ENCODE measurements at regions not wholly inside any gene's neighbourhood (a gene's known extent, or its start where the extent isn't known, plus 50 kb on each side); places are given as distances from the start of the nearest gene placed in this dataset.

DNA sequence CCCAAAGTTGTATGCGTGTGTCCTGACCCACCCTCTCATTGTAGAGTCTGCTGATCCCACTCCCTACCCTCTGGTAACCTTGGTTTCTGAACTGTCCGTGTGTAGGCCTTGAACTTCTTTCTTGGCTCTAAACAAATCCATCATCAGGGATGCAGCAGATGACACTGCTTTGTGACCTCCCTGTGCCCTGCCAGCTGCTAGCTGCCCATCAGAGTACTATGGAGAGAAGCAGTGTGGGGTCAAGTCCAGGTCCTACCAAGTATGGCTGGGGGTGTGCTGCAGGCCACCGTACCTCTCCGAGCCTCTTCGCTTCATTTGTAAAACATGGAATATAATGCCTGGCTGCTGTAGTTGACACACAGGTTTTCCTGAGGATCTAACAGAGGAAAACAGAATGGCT is 183.5 kb upstream of the RBPJ start:
- H3K79me1 ChIP-seq (ENCODE audit: low read length): no peaks in the 10 kb centered on the region
- no peaks in the 10 kb centered on the region for H3K79me2 ChIP-seq (ENCODE audit: control insufficient read depth, insufficient read depth, low read length, poor library complexity)

DNA sequence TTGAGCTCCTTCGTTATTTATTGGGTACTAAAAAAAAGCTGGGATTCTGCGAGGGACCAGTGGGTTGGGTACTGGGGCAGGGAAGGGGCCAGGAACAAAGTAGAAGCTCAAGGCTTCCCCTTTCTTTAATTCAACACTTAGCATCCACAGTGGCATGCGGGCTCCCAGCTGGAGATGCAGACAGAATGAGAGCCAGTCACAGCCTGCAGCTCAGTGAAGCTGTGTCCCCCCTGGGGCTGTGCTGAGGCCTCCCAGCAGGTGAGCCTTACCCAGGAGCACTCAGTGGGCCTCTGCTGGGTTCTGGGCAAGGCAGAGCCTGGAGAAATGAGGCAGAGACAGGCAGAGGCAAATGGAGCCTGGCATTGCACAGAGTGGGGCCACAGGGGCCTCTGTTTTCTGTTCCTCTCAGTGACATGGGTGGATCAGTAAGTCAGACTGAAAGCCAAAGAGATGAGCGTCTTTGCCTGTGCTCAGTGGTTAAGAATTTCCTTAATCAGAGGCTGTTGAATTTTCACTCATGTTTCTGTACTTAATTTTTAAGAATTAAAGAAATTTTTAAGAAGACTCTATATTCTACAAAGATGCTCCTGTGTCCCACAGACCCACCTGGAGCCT is 181.4 kb upstream of the RBPJ start:
- Histone ChIP-seq H3K27me3 (ENCODE audit: insufficient read depth, low read length) (no peaks in the 10 kb centered on the region), H3K79me2 (ENCODE audit: control insufficient read depth, insufficient read depth, low read length, poor library complexity) (no peaks in the 10 kb centered on the region), H3K4ac (ENCODE audit: low read depth, low read length) (no peak overlapping the region), H2AK5ac (ENCODE audit: low read length) (no peak overlapping the region), H4K8ac (ENCODE audit: low read depth, low read length) (no peak overlapping the region), H4K12ac (ENCODE audit: low read depth, low read length) (no peak overlapping the region), H4K91ac (ENCODE audit: low read depth, low read length) (no peak overlapping the region), H3K18ac (ENCODE audit: low read length) (no peak overlapping the region), H3K14ac (ENCODE audit: low read length) (no peak overlapping the region), H3K4me1 (ENCODE audit: control insufficient read depth in 1 of 2, insufficient read depth in 2 of 2, low read length in 2 of 2) (peaks cover 0 to 5% of the 10 kb centered on the region in 2 experiments), H3K4me3 (ENCODE audit: low read depth, low read length) (no peak overlapping the region), H2BK5ac (ENCODE audit: low read depth, low read length, poor library complexity) (no peak overlapping the region), H3K36me3 (ENCODE audit: control insufficient read depth in 1 of 2, insufficient read depth in 2 of 2, low read length in 2 of 2) (no peaks in the 10 kb centered on the region), H2BK12ac (ENCODE audit: low read length) (no peak overlapping the region), H3K27ac (ENCODE audit: low read depth, low read length) (no peak overlapping the region), H3K9ac (ENCODE audit: low read length) (no peak overlapping the region), H2BK120ac (ENCODE audit: insufficient read depth, low read length, poor library complexity) (no peak overlapping the region), H3K23ac (ENCODE audit: low read length) (no peak overlapping the region), H3K79me1 (ENCODE audit: low read length) (no peaks in the 10 kb centered on the region), H2AFZ (ENCODE audit: insufficient read depth, low read length, poor library complexity) (no peak overlapping the region), H3K4me2 (ENCODE audit: low read length) (no peak overlapping the region), H3K9me3 (ENCODE audit: insufficient read depth, low read depth, low read length) (no peaks in the 10 kb centered on the region)
- no CpG with 5 or more reads among the region's 4 CpGs for WGBS (ENCODE audit: extremely low coverage, insufficient coverage, insufficient read length)
- no peak for DNase-seq

More for the DNA sequence above, 183.5 kb upstream of the RBPJ start:
- Histone ChIP-seq H3K36me3 (ENCODE audit: control insufficient read depth in 1 of 2, insufficient read depth in 2 of 2, low read length in 2 of 2) (no peaks in the 10 kb centered on the region), H2BK12ac (ENCODE audit: low read length) (no peak overlapping the region), H2BK120ac (ENCODE audit: insufficient read depth, low read length, poor library complexity) (no peak overlapping the region), H3K14ac (ENCODE audit: low read length) (no peak overlapping the region), H3K9ac (ENCODE audit: low read length) (no peak overlapping the region), H2BK5ac (ENCODE audit: low read depth, low read length, poor library complexity) (no peak overlapping the region), H3K18ac (ENCODE audit: low read length) (no peak overlapping the region), H2AFZ (ENCODE audit: insufficient read depth, low read length, poor library complexity) (no peak overlapping the region), H4K8ac (ENCODE audit: low read depth, low read length) (no peak overlapping the region), H3K4me3 (ENCODE audit: low read depth, low read length) (no peak overlapping the region), H3K27ac (ENCODE audit: low read depth, low read length) (no peak overlapping the region), H2AK5ac (ENCODE audit: low read length) (no peak overlapping the region), H3K4me2 (ENCODE audit: low read length) (no peak overlapping the region), H4K12ac (ENCODE audit: low read depth, low read length) (no peak overlapping the region), H4K91ac (ENCODE audit: low read depth, low read length) (no peak overlapping the region), H3K4ac (ENCODE audit: low read depth, low read length) (no peak overlapping the region), H3K23ac (ENCODE audit: low read length) (no peak overlapping the region), H3K4me1 (ENCODE audit: control insufficient read depth in 1 of 2, insufficient read depth in 2 of 2, low read length in 2 of 2) (peaks cover 0 to 5% of the 10 kb centered on the region in 2 experiments), H3K27me3 (ENCODE audit: insufficient read depth, low read length) (no peaks in the 10 kb centered on the region), H3K9me3 (ENCODE audit: insufficient read depth, low read depth, low read length) (no peaks in the 10 kb centered on the region)
- DNase-seq: no peak
- no CpG with 5 or more reads among the region's 5 CpGs for WGBS (ENCODE audit: extremely low coverage, insufficient coverage, insufficient read length)

DNA sequence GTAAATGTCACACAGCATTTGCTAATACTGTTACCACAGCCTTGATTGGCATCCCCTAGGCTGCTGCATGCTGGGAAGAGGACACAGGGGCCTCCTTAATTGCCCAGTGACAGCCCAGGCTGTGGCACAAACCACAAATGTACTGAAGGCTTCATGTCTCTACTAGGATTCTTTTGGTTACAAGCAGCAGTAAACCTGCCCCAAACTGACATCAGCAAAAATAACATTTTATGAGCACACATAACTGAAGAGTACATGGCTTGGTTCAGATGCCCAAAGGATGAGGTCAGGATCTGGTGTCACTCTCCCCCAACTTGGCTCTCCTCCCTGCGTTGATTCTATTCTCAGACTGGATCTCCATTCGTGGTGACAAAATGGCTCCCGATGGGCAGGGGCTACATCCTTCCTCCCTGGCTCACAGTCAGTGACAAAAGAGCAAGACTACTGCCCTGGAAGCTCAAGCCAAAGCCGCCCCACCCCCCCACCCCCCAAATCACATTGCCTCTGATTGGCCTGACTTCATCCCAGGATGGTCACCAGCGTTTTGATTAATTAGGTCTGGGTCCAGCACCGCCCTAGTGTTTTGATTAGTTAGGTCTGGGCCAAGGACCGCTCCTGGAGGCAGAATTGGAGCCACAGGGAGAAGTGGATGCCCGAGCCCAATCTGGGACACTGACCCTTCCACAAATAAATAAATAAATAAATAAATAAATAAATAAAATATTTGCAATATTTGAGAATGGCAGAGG is 180.5 kb upstream of the RBPJ start:
- no CpG with 5 or more reads among the region's 8 CpGs for WGBS (ENCODE audit: extremely low coverage, insufficient coverage, insufficient read length)
- Histone ChIP-seq H3K27ac (ENCODE audit: low read depth, low read length) (no peak overlapping the region), H4K12ac (ENCODE audit: low read depth, low read length) (no peak overlapping the region), H3K4me1 (ENCODE audit: control insufficient read depth in 1 of 2, insufficient read depth in 2 of 2, low read length in 2 of 2) (peaks cover 0 to 5% of the 10 kb centered on the region in 2 experiments), H4K91ac (ENCODE audit: low read depth, low read length) (no peak overlapping the region), H3K79me1 (ENCODE audit: low read length) (no peaks in the 10 kb centered on the region), H3K14ac (ENCODE audit: low read length) (no peak overlapping the region), H2BK5ac (ENCODE audit: low read depth, low read length, poor library complexity) (no peak overlapping the region), H3K4me2 (ENCODE audit: low read length) (no peak overlapping the region), H3K9me3 (ENCODE audit: insufficient read depth, low read depth, low read length) (no peaks in the 10 kb centered on the region), H2AFZ (ENCODE audit: insufficient read depth, low read length, poor library complexity) (no peak overlapping the region), H3K23ac (ENCODE audit: low read length) (no peak overlapping the region), H3K79me2 (ENCODE audit: control insufficient read depth, insufficient read depth, low read length, poor library complexity) (no peaks in the 10 kb centered on the region), H3K18ac (ENCODE audit: low read length) (no peak overlapping the region), H3K4ac (ENCODE audit: low read depth, low read length) (no peak overlapping the region), H3K9ac (ENCODE audit: low read length) (no peak overlapping the region), H2AK5ac (ENCODE audit: low read length) (no peak overlapping the region), H2BK120ac (ENCODE audit: insufficient read depth, low read length, poor library complexity) (no peak overlapping the region), H3K36me3 (ENCODE audit: control insufficient read depth in 1 of 2, insufficient read depth in 2 of 2, low read length in 2 of 2) (no peaks in the 10 kb centered on the region), H4K8ac (ENCODE audit: low read depth, low read length) (no peak overlapping the region), H2BK12ac (ENCODE audit: low read length) (no peak overlapping the region), H3K27me3 (ENCODE audit: insufficient read depth, low read length) (no peaks in the 10 kb centered on the region), H3K4me3 (ENCODE audit: low read depth, low read length) (no peak overlapping the region)
- no peak for DNase-seq

DNA sequence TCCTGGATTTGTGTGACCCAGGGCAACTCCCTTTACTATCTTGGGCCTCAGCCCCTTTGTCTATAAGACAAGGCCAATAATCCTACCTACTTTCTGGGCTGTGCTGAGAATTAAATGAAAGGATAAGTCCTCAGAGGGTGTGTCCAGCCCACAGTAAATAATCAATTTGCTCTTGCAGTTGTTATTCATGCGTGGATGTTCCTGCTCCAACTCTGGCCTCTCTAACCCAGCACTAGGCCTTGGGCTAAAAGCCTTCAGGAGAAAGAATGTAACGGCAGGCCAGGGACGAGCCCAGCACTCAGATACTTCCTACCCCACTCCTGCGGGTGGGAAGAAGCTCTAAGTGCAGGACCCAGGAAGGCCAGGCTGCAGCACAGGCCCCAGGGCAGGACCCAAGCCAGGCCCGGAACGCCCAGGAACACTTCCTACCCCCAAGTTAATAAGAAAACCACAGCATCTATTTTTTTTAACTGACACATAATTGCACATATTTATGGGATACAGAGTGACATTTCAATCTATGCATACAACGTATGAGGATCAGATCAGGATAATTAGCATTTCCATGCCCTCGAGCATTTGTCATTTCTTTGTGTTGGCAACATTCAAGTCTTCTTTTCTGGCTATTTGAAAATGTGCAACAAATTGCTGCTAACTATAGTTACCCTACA is 179.6 kb upstream of the RBPJ start:
- no peak overlapping the region for H3K23ac ChIP-seq (ENCODE audit: low read length)
- no peaks in the 10 kb centered on the region for H3K9me3 ChIP-seq (ENCODE audit: insufficient read depth, low read depth, low read length)
- no peak overlapping the region for H3K18ac ChIP-seq (ENCODE audit: low read length)
- no peak overlapping the region for H3K4ac ChIP-seq (ENCODE audit: low read depth, low read length)
- H2AFZ ChIP-seq (ENCODE audit: insufficient read depth, low read length, poor library complexity): no peak overlapping the region
- H3K79me2 ChIP-seq (ENCODE audit: control insufficient read depth, insufficient read depth, low read length, poor library complexity): no peaks in the 10 kb centered on the region
- H3K4me3 ChIP-seq (ENCODE audit: low read depth, low read length): no peak overlapping the region
- H3K27ac ChIP-seq (ENCODE audit: low read depth, low read length): no peak overlapping the region
- no peak overlapping the region for H2BK12ac ChIP-seq (ENCODE audit: low read length)
- WGBS (ENCODE audit: extremely low coverage, insufficient coverage, insufficient read length): no CpG with 5 or more reads among the region's 8 CpGs
- peaks cover 0 to 5% of the 10 kb centered on the region in 2 experiments for H3K4me1 ChIP-seq (ENCODE audit: control insufficient read depth in 1 of 2, insufficient read depth in 2 of 2, low read length in 2 of 2)
- H3K14ac ChIP-seq (ENCODE audit: low read length): no peak overlapping the region
- no peak overlapping the region for H3K4me2 ChIP-seq (ENCODE audit: low read length)
- H2BK120ac ChIP-seq (ENCODE audit: insufficient read depth, low read length, poor library complexity): no peak overlapping the region
- H3K9ac ChIP-seq (ENCODE audit: low read length): no peak overlapping the region
- no peak overlapping the region for H4K12ac ChIP-seq (ENCODE audit: low read depth, low read length)
- H4K91ac ChIP-seq (ENCODE audit: low read depth, low read length): no peak overlapping the region
- H2AK5ac ChIP-seq (ENCODE audit: low read length): no peak overlapping the region
- no peaks in the 10 kb centered on the region for H3K27me3 ChIP-seq (ENCODE audit: insufficient read depth, low read length)
- DNase-seq: no peak
- H4K8ac ChIP-seq (ENCODE audit: low read depth, low read length): no peak overlapping the region
- H3K79me1 ChIP-seq (ENCODE audit: low read length): no peaks in the 10 kb centered on the region
- H3K36me3 ChIP-seq (ENCODE audit: control insufficient read depth in 1 of 2, insufficient read depth in 2 of 2, low read length in 2 of 2): no peaks in the 10 kb centered on the region
- H2BK5ac ChIP-seq (ENCODE audit: low read depth, low read length, poor library complexity): no peak overlapping the region
